ENCODE measurements at regions not wholly inside any gene's neighbourhood (a gene's known extent, or its start where the extent isn't known, plus 50 kb on each side); places are given as distances from the start of the nearest gene placed in this dataset.

GRCh38 chr1:55282058-55282457 is 66.9 kb upstream of the USP24 start:
- CTCF ChIA-PET = no interaction called here
- no peak for DNase-seq (ENCODE audit: low spot score)
- POLR2A ChIA-PET (ENCODE audit: low non-redundant PET) = no interaction called here
- H3K27ac ChIP-seq = no peak overlapping the region
- TF ChIP-seq CTCF (conservative IDR thresholded peaks at IDR 0.05; ENCODE audit: low read depth) = no peak

- no peak overlapping the region for H3K27ac ChIP-seq
- no peak for DNase-seq (ENCODE audit: low spot score)
- ChIA-PET CTCF (interaction anchor here (0.6 to 0.7 kb wide), 4 partner anchors 72 to 237 kb away, joined by 3 to 5 read pairs (median 4); no protein-coding TSS in a partner anchor), POLR2A (ENCODE audit: low non-redundant PET) (no interaction called here)
- no peak for TF ChIP-seq CTCF (conservative IDR thresholded peaks at IDR 0.05; ENCODE audit: low read depth)
Observed at GRCh38 chr1:55280731-55281130, 65.6 kb upstream of the USP24 start.

- POLR2A ChIA-PET (ENCODE audit: low non-redundant PET) = no interaction called here
- CTCF ChIA-PET = interaction anchor here (0.6 kb wide), 1 partner anchor 1410 kb away, joined by 3 read pairs; no protein-coding TSS in a partner anchor
- no peak overlapping the region for H3K27ac ChIP-seq
- TF ChIP-seq CTCF (conservative IDR thresholded peaks at IDR 0.05; ENCODE audit: low read depth) = no peak
- DNase-seq (ENCODE audit: low spot score) = no peak
Observed at GRCh38 chr1:55279627-55280026, 64.5 kb upstream of the USP24 start.

GRCh38 chr1:55278378-55278777 is 63.2 kb upstream of the USP24 start:
- ChIA-PET CTCF (interaction anchor here (0.6 to 1.8 kb wide), 12 partner anchors 22 to 1300 kb away, joined by 3 to 12 read pairs (median 4); no protein-coding TSS in a partner anchor), POLR2A (ENCODE audit: low non-redundant PET) (no interaction called here)
- DNase-seq (ENCODE audit: low spot score) = no peak
- no peak for TF ChIP-seq CTCF (conservative IDR thresholded peaks at IDR 0.05; ENCODE audit: low read depth)
- no peak overlapping the region for H3K27ac ChIP-seq

- peak; percentile 80 for TF ChIP-seq CTCF (conservative IDR thresholded peaks at IDR 0.05; ENCODE audit: low read depth)
- peak; percentile 68 for DNase-seq (ENCODE audit: low spot score)
- CTCF ChIA-PET = interaction anchor here (0.5 to 1.8 kb wide), 19 partner anchors 21 to 1301 kb away, joined by 3 to 12 read pairs (median 4); no protein-coding TSS in a partner anchor
- POLR2A ChIA-PET (ENCODE audit: low non-redundant PET) = no interaction called here
- no peak overlapping the region for H3K27ac ChIP-seq
Observed at GRCh38 chr1:55277377-55278130, 62.4 kb upstream of the USP24 start.

GRCh38 chr1:55276671-55277376 is 61.7 kb upstream of the USP24 start:
- no peak for DNase-seq (ENCODE audit: low spot score)
- POLR2A ChIA-PET (ENCODE audit: low non-redundant PET) = no interaction called here
- CTCF ChIA-PET = interaction anchor here (0.5 to 1.8 kb wide), 10 partner anchors 58 to 805 kb away, joined by 3 to 7 read pairs (median 4); no protein-coding TSS in a partner anchor
- no peak overlapping the region for H3K27ac ChIP-seq
- no peak for TF ChIP-seq CTCF (conservative IDR thresholded peaks at IDR 0.05; ENCODE audit: low read depth)

Data from RWPE1 (cell line).